Vagina (tissue), 2 donors: ENCODE measurements at regions not wholly inside any gene's neighbourhood (a gene's known extent, or its start where the extent isn't known, plus 50 kb on each side); places are given as distances from the start of the nearest gene placed in this dataset.

Experiments
- CTCF ChIP-seq, 3 experiments: fragments of 450-650 bp in 2 of 3; fragments of 200-600 bp in 1 of 3; sonication (generic) in 1 of 3; IDR thresholded peaks; one replicate each; pipeline ENCODE4 v1.5.1; 2017 to 2019; ENCODE audit warnings: antibody characterized with exemption in 3 of 3, mild to moderate bottlenecking in 2 of 3, moderate library complexity in 2 of 3
- POLR2AphosphoS5 ChIP-seq, 2 donors: sonication (generic); formaldehyde crosslinking; IDR thresholded peaks; one replicate each; pipeline ENCODE4 v1.9.0; 2017; ENCODE audit warnings: antibody characterized with exemption in 2 of 2, mild to moderate bottlenecking in 2 of 2, low read depth in 1 of 2; ENCODE audit not compliant: insufficient read depth in 1 of 2

GRCh38 chr13:78521091-78521490 is 82.3 kb downstream of the POU4F1 start:
- no peak for TF ChIP-seq CTCF (IDR thresholded peaks at IDR 0.05)
- no peak for TF ChIP-seq POLR2AphosphoS5 (IDR thresholded peaks at IDR 0.05; ENCODE audit: insufficient read depth in 1 of 2, low read depth in 1 of 2)
